Central memory CD8-positive, alpha-beta T cell (primary cell): ENCODE measurements at regions not wholly inside any gene's neighbourhood (a gene's known extent, or its start where the extent isn't known, plus 50 kb on each side); places are given as distances from the start of the nearest gene placed in this dataset.

Experiments used
- ATAC-seq: fragments of 150-1000 bp; cut with Tn5 transposase; replicated peaks from 2 replicates; pipeline ENCODE4 v1.10.0; 2022; ENCODE audit warnings: mild to moderate bottlenecking, moderate FRiP score, moderate number of reproducible peaks; ENCODE audit not compliant: poor library complexity, severe bottlenecking; ENCODE audit errors: extremely low read depth
- DNase-seq, 2 donors: peaks; one replicate each; pipeline ENCODE4 v3.0.0; 2021; ENCODE audit warnings: low spot score in 2 of 2
- H3K27ac Mint-ChIP-seq: one replicate; pipeline ENCODE4 v1.8.0; 2022; ENCODE audit warnings: low read depth, mild to moderate bottlenecking, moderate library complexity, mixed read lengths
- H3K27me3 Mint-ChIP-seq: one replicate; pipeline ENCODE4 v1.8.0; 2022; ENCODE audit warnings: mixed read lengths
- H3K36me3 Mint-ChIP-seq: one replicate; pipeline ENCODE4 v1.8.0; 2022; ENCODE audit warnings: mild to moderate bottlenecking, moderate library complexity, mixed read lengths; ENCODE audit not compliant: insufficient read depth
- H3K4me1 Mint-ChIP-seq: one replicate; pipeline ENCODE4 v1.8.0; 2022; ENCODE audit warnings: mixed read lengths
- H3K4me3 Mint-ChIP-seq: one replicate; pipeline ENCODE4 v1.8.0; 2022; ENCODE audit warnings: mild to moderate bottlenecking, moderate library complexity, mixed read lengths
- H3K9me3 Mint-ChIP-seq: one replicate; pipeline ENCODE4 v1.8.0; 2022; ENCODE audit warnings: mixed read lengths

- H3K4me1 Mint-ChIP-seq, result no peaks in the 10 kb centered on the region
- DNase-seq (no peak), ATAC-seq (no peak)
- no peaks in the 10 kb centered on the region for H3K36me3 Mint-ChIP-seq
- no peaks in the 10 kb centered on the region for H3K9me3 Mint-ChIP-seq
- peaks cover 18% of the 10 kb centered on the region for H3K27me3 Mint-ChIP-seq
- H3K4me3 Mint-ChIP-seq, result no peak overlapping the region
- no peak overlapping the region for H3K27ac Mint-ChIP-seq
Measured at GRCh38 chr17:34464812-34465211, 101.8 kb upstream of the CCL1 start.

GRCh38 chr17:34458266-34458665, 95.2 kb upstream of the CCL1 start:
- Mint-ChIP-seq H3K27ac (no peak overlapping the region), H3K4me1 (no peaks in the 10 kb centered on the region), H3K4me3 (no peak overlapping the region), H3K36me3 (no peaks in the 10 kb centered on the region), H3K9me3 (no peaks in the 10 kb centered on the region), H3K27me3 (peaks cover 68% of the 10 kb centered on the region)
- ATAC-seq (no peak), DNase-seq (no peak)

DNA sequence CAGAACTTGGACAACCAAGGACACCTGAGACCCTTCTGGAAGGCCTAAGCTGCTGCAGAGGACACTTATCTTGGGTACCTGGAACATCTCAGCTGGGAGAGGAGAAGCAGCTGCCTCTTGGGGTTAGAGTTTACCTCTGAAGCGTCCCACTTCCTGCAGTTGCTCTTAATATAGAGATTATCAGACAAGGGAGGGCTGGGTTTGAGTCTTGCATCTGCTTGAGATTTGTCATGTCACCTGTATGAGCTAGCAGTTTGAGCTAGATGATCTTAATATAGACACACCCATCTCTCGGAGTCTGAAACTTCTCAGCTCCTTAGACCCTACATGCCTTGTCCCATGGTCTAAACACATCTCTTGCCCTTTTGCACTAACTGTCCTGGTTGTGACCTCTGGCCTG, 93.1 kb upstream of the CCL1 start:
- H3K36me3 Mint-ChIP-seq, result no peaks in the 10 kb centered on the region
- no peak overlapping the region for H3K4me3 Mint-ChIP-seq
- H3K27me3 Mint-ChIP-seq, result peaks cover 71% of the 10 kb centered on the region
- no peaks in the 10 kb centered on the region for H3K9me3 Mint-ChIP-seq
- DNase-seq, result no peak
- ATAC-seq, result no peak
- no peak overlapping the region for H3K27ac Mint-ChIP-seq
- H3K4me1 Mint-ChIP-seq, result no peaks in the 10 kb centered on the region

- no peak for ATAC-seq
- Mint-ChIP-seq H3K36me3 (no peaks in the 10 kb centered on the region), H3K4me1 (no peaks in the 10 kb centered on the region), H3K27ac (no peak overlapping the region), H3K27me3 (peaks cover 68% of the 10 kb centered on the region), H3K9me3 (no peaks in the 10 kb centered on the region), H3K4me3 (no peak overlapping the region)
- DNase-seq, result no peak
Measured at GRCh38 chr17:34452769-34453168, 89.7 kb upstream of the CCL1 start.

DNA sequence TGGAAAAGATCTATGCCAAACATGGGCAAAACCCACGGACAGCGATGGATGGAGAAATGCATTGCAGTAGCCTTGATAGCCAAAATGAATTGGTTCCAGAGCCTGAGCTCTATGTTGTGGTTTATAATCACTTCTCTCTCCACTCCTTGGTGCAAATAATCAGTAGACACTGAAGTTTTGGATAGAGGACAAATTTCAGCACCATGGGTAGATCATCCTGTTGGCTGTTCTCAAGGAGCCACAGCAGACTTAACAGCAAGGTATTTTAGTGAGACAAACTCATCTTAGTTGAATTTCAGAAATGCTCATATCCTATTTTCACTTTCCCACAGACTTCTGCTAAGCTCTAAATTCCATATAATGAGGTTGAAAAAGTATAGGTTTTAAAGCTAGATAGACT, 88.3 kb upstream of the CCL1 start:
- H3K27ac Mint-ChIP-seq, result no peak overlapping the region
- no peak for DNase-seq
- H3K4me3 Mint-ChIP-seq, result no peak overlapping the region
- no peaks in the 10 kb centered on the region for H3K4me1 Mint-ChIP-seq
- H3K36me3 Mint-ChIP-seq, result no peaks in the 10 kb centered on the region
- ATAC-seq, result no peak
- H3K27me3 Mint-ChIP-seq, result peaks cover 67% of the 10 kb centered on the region
- H3K9me3 Mint-ChIP-seq, result no peaks in the 10 kb centered on the region

- H3K4me3 Mint-ChIP-seq, result no peak overlapping the region
- no peaks in the 10 kb centered on the region for H3K9me3 Mint-ChIP-seq
- no peaks in the 10 kb centered on the region for H3K4me1 Mint-ChIP-seq
- H3K36me3 Mint-ChIP-seq, result no peaks in the 10 kb centered on the region
- no peak for DNase-seq
- H3K27me3 Mint-ChIP-seq, result peaks cover 62% of the 10 kb centered on the region
- H3K27ac Mint-ChIP-seq, result no peak overlapping the region
- no peak for ATAC-seq
Measured at GRCh38 chr17:34447406-34447805, 84.4 kb upstream of the CCL1 start.

GRCh38 chr17:34445101-34445500, 82.1 kb upstream of the CCL1 start:
- Mint-ChIP-seq H3K27me3 (peaks cover 82% of the 10 kb centered on the region), H3K36me3 (no peaks in the 10 kb centered on the region), H3K4me1 (no peaks in the 10 kb centered on the region), H3K4me3 (no peak overlapping the region), H3K9me3 (no peaks in the 10 kb centered on the region), H3K27ac (no peak overlapping the region)
- ATAC-seq (no peak), DNase-seq (no peak)

DNA sequence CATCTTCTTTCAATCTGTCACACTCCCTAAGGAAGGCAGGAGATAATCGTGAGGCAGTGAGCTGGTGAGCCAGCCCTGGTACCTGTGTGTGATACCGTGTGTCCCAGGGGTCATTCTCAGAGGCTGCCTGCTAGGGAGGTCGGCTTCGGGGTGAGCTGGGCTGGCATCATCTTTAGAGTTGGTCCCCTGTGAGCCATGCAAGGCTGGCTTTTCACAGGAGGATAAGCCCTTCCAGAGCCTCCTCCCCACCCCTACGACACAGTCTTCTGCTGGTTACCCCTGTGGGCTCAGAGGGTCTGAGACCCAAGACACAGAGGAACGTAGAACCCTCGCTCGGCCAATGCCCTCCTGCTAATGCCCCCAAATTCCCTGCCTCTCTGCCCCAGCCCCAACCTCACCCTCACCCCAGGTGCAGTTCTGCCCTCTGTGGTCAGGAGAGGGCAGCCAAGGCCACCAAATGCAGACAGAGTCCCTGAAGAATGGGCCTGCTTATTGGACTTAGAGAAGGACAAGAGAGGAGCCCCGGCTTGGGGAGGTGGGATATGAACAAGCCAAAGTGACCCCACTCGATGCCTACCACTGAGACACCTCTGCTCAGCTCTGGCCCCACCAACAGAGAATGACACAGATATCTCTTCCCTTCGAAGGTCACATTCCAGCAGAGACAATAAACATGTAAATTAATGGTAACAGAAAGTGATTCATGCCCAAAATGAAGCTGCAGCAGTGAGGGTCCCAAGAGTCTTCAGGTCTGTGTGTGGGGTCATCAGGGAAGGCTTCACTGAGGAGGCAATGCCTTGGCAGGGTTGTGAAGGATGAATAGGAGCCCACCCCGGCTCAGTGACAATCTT, 80.8 kb upstream of the CCL1 start:
- DNase-seq (no peak), ATAC-seq (no peak)
- Mint-ChIP-seq H3K27me3 (peaks cover 76% of the 10 kb centered on the region), H3K4me3 (no peak overlapping the region), H3K9me3 (no peaks in the 10 kb centered on the region), H3K27ac (no peak overlapping the region), H3K4me1 (no peaks in the 10 kb centered on the region), H3K36me3 (no peaks in the 10 kb centered on the region)

DNA sequence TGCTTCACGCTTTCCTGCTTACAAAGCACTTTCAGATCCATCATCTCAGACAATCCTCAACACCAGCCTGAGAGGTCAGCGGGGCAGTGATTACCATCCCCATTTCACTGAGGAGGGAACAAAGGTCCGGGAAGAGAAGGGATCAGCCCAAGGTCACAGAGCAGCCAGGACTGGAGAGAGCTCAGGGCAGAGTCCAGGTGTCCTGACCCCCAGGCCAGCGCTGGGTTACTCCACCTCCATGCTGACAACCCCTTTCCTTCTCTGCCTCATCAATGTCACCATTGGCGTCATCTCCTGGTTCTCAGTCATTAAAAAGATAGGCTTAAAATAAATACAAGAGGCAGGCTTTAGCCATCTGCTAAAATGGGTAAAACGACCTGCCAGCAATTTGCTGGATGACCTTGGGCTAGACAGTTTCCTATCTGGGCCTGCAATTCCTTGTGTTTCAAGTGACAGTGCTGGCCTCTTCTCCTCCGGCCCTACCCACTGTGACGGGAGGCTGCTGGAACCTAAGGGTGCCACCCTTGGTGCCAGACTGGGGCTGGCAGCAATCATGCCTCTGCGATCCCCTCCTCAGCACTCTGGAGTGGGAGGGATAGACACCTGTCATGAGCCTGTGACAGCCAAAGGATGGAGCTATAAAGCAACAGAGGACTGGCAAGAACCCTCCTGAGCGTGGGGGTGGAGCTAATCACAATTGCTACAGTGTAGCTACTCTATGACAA, 79.5 kb upstream of the CCL1 start:
- DNase-seq (no peak), ATAC-seq (no peak)
- Mint-ChIP-seq H3K4me1 (no peaks in the 10 kb centered on the region), H3K27ac (no peak overlapping the region), H3K4me3 (no peak overlapping the region), H3K27me3 (peaks cover 63% of the 10 kb centered on the region), H3K9me3 (no peaks in the 10 kb centered on the region), H3K36me3 (no peaks in the 10 kb centered on the region)

GRCh38 chr17:34437188-34437587, 74.2 kb upstream of the CCL1 start:
- DNase-seq, result no peak
- H3K27ac Mint-ChIP-seq, result no peak overlapping the region
- no peaks in the 10 kb centered on the region for H3K4me1 Mint-ChIP-seq
- peaks cover 39% of the 10 kb centered on the region for H3K27me3 Mint-ChIP-seq
- H3K36me3 Mint-ChIP-seq, result no peaks in the 10 kb centered on the region
- no peak overlapping the region for H3K4me3 Mint-ChIP-seq
- ATAC-seq, result no peak
- no peaks in the 10 kb centered on the region for H3K9me3 Mint-ChIP-seq

GRCh38 chr17:34436607-34437006, 73.6 kb upstream of the CCL1 start:
- no peaks in the 10 kb centered on the region for H3K36me3 Mint-ChIP-seq
- no peak overlapping the region for H3K4me3 Mint-ChIP-seq
- peaks cover 33% of the 10 kb centered on the region for H3K27me3 Mint-ChIP-seq
- DNase-seq, result no peak
- no peak overlapping the region for H3K27ac Mint-ChIP-seq
- H3K4me1 Mint-ChIP-seq, result no peaks in the 10 kb centered on the region
- H3K9me3 Mint-ChIP-seq, result no peaks in the 10 kb centered on the region
- no peak for ATAC-seq

GRCh38 chr17:34435182-34435928, 72.3 kb upstream of the CCL1 start:
- H3K4me1 Mint-ChIP-seq, result no peaks in the 10 kb centered on the region
- no peak overlapping the region for H3K27ac Mint-ChIP-seq
- no peak overlapping the region for H3K4me3 Mint-ChIP-seq
- H3K27me3 Mint-ChIP-seq, result peaks cover 21% of the 10 kb centered on the region
- ATAC-seq (no peak), DNase-seq (no peak)
- H3K36me3 Mint-ChIP-seq, result no peaks in the 10 kb centered on the region
- no peaks in the 10 kb centered on the region for H3K9me3 Mint-ChIP-seq
